GM18861 (cell line): ENCODE measurements at regions not wholly inside any gene's neighbourhood (a gene's known extent, or its start where the extent isn't known, plus 50 kb on each side); places are given as distances from the start of the nearest gene placed in this dataset.
"Not testable (repeated sequence)": the region's sequence is repeated elsewhere in the genome, so short reads cannot be mapped to it uniquely, and the experiment has no call there.

Experiments
- ATAC-seq: cut with Tn5 transposase; IDR thresholded peaks from one replicate; pipeline ENCODE4 v1.9.1; 2021; ENCODE audit not compliant: unreplicated experiment

GRCh38 chr3:6714962-6715361 is 146.0 kb upstream of the GRM7 start:
- no peak for ATAC-seq

GRCh38 chr3:6716420-6716819 is 144.5 kb upstream of the GRM7 start:
- ATAC-seq, result no peak

GRCh38 chr3:6717026-6717943 is 143.6 kb upstream of the GRM7 start:
- peak; percentile 93 for ATAC-seq

- ATAC-seq, result no peak
Measured at GRCh38 chr3:6719999-6720398, 140.9 kb upstream of the GRM7 start.

- ATAC-seq, result no peak
Measured at GRCh38 chr3:6721491-6721890, 139.4 kb upstream of the GRM7 start.

- ATAC-seq, result no peak
Measured at GRCh38 chr3:6723205-6723604, 137.7 kb upstream of the GRM7 start.

GRCh38 chr3:6726811-6727210 is 134.1 kb upstream of the GRM7 start:
- no peak for ATAC-seq

GRCh38 chr3:6732807-6733206 is 128.1 kb upstream of the GRM7 start:
- no peak for ATAC-seq

GRCh38 chr3:6733699-6734394 is 127.1 kb upstream of the GRM7 start:
- no peak for ATAC-seq

GRCh38 chr3:6734395-6734746 is 126.5 kb upstream of the GRM7 start:
- ATAC-seq, result no peak

- no peak for ATAC-seq
Measured at GRCh38 chr3:6736836-6737629, 123.9 kb upstream of the GRM7 start.

GRCh38 chr3:6737630-6738029 is 123.3 kb upstream of the GRM7 start:
- ATAC-seq, result no peak

- ATAC-seq, result no peak
Measured at GRCh38 chr3:6739288-6739687, 121.6 kb upstream of the GRM7 start.

GRCh38 chr3:6743067-6743720 is 117.7 kb upstream of the GRM7 start:
- ATAC-seq, result no peak

GRCh38 chr3:6746443-6746842 is 114.5 kb upstream of the GRM7 start:
- no peak for ATAC-seq

- ATAC-seq, result no peak
Measured at GRCh38 chr3:6747017-6747416, 113.9 kb upstream of the GRM7 start.

GRCh38 chr3:6750782-6751181 is 110.1 kb upstream of the GRM7 start:
- ATAC-seq, result no peak

GRCh38 chr3:6753536-6753935 is 107.4 kb upstream of the GRM7 start:
- ATAC-seq, result no peak

GRCh38 chr3:6769532-6770396 is 91.2 kb upstream of the GRM7 start:
- ATAC-seq, result not testable (repeated sequence)

GRCh38 chr3:6770397-6770690 is 90.6 kb upstream of the GRM7 start:
- no peak for ATAC-seq
